H1 (cell line): ENCODE measurements at regions not wholly inside any gene's neighbourhood (a gene's known extent, or its start where the extent isn't known, plus 50 kb on each side); places are given as distances from the start of the nearest gene placed in this dataset.

Experiments
- EZH2 ChIP-seq: fragments of 200-600 bp; sonication (generic); IDR thresholded peaks from 2 replicates; pipeline ENCODE4 v1.7.1; 2012; ENCODE audit warnings: low read depth, mild to moderate bottlenecking, moderate library complexity, low read length, inconsistent platforms; ENCODE audit not compliant: severe bottlenecking
- RAD21 ChIP-seq, 2 experiments: IDR thresholded peaks in 1 of 2; conservative IDR thresholded peaks in 1 of 2; 2 replicates each; pipeline ENCODE4 v1.6.1; 2011; ENCODE audit warnings: low read depth in 2 of 2, low read length in 2 of 2, improper control_type of control experiment in 1 of 2, inconsistent platforms in 1 of 2, mild to moderate bottlenecking in 1 of 2, moderate library complexity in 1 of 2
- TEAD4 ChIP-seq: IDR thresholded peaks from 2 replicates; pipeline ENCODE4 v1.6.1; 2012; ENCODE audit warnings: low read depth, low read length, inconsistent platforms, mixed read lengths
- YY1 ChIP-seq: IDR thresholded peaks from 2 replicates; pipeline ENCODE4 v1.6.1; 2011; ENCODE audit warnings: low read depth, mild to moderate bottlenecking, low read length
- TF ChIP-seq, protein P1 (sequence below): IDR thresholded peaks from 2 replicates; pipeline ENCODE4 v1.6.1; 2011; ENCODE audit warnings: low read length, improper control_type of control experiment
- TF ChIP-seq, protein P2 (sequence below): IDR thresholded peaks from 2 replicates; pipeline ENCODE4 v1.6.1; 2012; ENCODE audit warnings: inconsistent platforms

DNA sequence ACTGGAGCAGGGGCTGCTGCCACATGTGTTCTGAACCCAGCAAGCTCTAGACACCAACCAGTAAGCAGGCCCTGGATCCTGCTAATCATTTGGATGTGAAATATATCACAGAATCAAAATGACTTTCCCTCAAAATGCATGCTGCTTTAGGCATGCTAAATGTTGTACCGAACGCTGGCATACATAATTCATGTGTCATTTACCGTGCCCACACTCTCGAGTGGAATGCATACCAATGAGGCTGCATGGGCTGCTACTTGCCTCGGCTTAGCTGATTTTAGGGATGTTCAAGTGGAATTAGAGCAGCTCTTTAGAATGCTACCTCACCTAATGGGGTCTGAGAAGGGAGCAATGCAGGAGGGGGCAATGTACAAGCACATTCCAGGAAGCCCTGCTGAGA is 509.6 kb upstream of the RAB6C start:
- no peak for TF ChIP-seq EZH2
- TF ChIP-seq TEAD4 = no peak
- TF ChIP-seq, protein P1, sequence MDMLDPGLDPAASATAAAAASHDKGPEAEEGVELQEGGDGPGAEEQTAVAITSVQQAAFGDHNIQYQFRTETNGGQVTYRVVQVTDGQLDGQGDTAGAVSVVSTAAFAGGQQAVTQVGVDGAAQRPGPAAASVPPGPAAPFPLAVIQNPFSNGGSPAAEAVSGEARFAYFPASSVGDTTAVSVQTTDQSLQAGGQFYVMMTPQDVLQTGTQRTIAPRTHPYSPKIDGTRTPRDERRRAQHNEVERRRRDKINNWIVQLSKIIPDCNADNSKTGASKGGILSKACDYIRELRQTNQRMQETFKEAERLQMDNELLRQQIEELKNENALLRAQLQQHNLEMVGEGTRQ = no peak
- TF ChIP-seq, protein P2, sequence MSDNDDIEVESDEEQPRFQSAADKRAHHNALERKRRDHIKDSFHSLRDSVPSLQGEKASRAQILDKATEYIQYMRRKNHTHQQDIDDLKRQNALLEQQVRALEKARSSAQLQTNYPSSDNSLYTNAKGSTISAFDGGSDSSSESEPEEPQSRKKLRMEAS = no peak
- TF ChIP-seq YY1 = no peak
- no peak for TF ChIP-seq RAD21 (IDR thresholded peaks at IDR 0.05 in 1 of 2, conservative IDR thresholded peaks at IDR 0.05 in 1 of 2; ENCODE audit: low read depth in 2 of 2, low read length in 2 of 2)
